ENCODE measurements at regions not wholly inside any gene's neighbourhood (a gene's known extent, or its start where the extent isn't known, plus 50 kb on each side); places are given as distances from the start of the nearest gene placed in this dataset.

GRCh38 chr7:119748991-119749390 is 524.0 kb upstream of the KCND2 start:
- TF ChIP-seq ZFX (IDR thresholded peaks at IDR 0.05; ENCODE audit: borderline replicate concordance): no peak
- no peak for TF ChIP-seq CTCF (IDR thresholded peaks at IDR 0.05)
- H3K27ac ChIP-seq: no peak overlapping the region

GRCh38 chr7:119756687-119757086 is 516.3 kb upstream of the KCND2 start:
- no peak overlapping the region for H3K27ac ChIP-seq
- TF ChIP-seq CTCF (IDR thresholded peaks at IDR 0.05) (no peak), ZFX (IDR thresholded peaks at IDR 0.05; ENCODE audit: borderline replicate concordance) (no peak)

- no peak overlapping the region for H3K27ac ChIP-seq
- TF ChIP-seq CTCF (IDR thresholded peaks at IDR 0.05) (no peak), ZFX (IDR thresholded peaks at IDR 0.05; ENCODE audit: borderline replicate concordance) (no peak)
Observed at GRCh38 chr7:119758254-119758653, 514.7 kb upstream of the KCND2 start.

- H3K27ac ChIP-seq: no peak overlapping the region
- TF ChIP-seq CTCF (IDR thresholded peaks at IDR 0.05) (no peak), ZFX (IDR thresholded peaks at IDR 0.05; ENCODE audit: borderline replicate concordance) (no peak)
Observed at GRCh38 chr7:119761776-119762175, 511.2 kb upstream of the KCND2 start.

GRCh38 chr7:119782286-119782685 is 490.7 kb upstream of the KCND2 start:
- TF ChIP-seq ZFX (IDR thresholded peaks at IDR 0.05; ENCODE audit: borderline replicate concordance) (no peak), CTCF (IDR thresholded peaks at IDR 0.05) (no peak)
- H3K27ac ChIP-seq: no peak overlapping the region

- TF ChIP-seq CTCF (IDR thresholded peaks at IDR 0.05): no peak
- TF ChIP-seq ZFX (IDR thresholded peaks at IDR 0.05; ENCODE audit: borderline replicate concordance): no peak
- H3K27ac ChIP-seq: no peak overlapping the region
Observed at GRCh38 chr7:119783799-119784198, 489.2 kb upstream of the KCND2 start.

GRCh38 chr7:119802147-119802546 is 470.8 kb upstream of the KCND2 start:
- TF ChIP-seq CTCF (IDR thresholded peaks at IDR 0.05) (no peak), ZFX (IDR thresholded peaks at IDR 0.05; ENCODE audit: borderline replicate concordance) (no peak)

More at GRCh38 chr7:119802147-119802546, 470.8 kb upstream of the KCND2 start:
- no peak overlapping the region for H3K27ac ChIP-seq

All from 22Rv1 (cell line).